ENCODE measurements at regions not wholly inside any gene's neighbourhood (a gene's known extent, or its start where the extent isn't known, plus 50 kb on each side); places are given as distances from the start of the nearest gene placed in this dataset.
"Not testable (repeated sequence)": the region's sequence is repeated elsewhere in the genome, so short reads cannot be mapped to it uniquely, and the experiment has no call there.

DNA sequence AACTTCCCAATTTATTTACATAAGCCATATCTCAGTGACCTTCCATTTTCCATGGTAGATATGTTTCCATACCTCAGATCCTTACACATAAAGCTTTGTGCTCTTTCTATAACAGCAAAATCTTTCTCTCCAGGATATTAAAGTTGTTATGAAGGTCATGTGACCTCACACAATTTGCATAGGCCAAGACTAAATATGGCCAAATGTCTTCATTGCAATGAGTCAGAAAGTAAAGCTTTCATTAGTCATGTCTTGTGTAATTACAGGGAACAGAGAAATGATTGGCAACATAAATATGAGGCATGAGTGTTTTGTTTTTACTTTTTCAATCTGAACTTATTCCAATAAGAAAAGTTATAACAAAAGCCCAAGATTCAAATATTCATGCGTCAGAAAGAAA is 243.5 kb downstream of the ASXL3 start:
- TF ChIP-seq, protein P1, sequence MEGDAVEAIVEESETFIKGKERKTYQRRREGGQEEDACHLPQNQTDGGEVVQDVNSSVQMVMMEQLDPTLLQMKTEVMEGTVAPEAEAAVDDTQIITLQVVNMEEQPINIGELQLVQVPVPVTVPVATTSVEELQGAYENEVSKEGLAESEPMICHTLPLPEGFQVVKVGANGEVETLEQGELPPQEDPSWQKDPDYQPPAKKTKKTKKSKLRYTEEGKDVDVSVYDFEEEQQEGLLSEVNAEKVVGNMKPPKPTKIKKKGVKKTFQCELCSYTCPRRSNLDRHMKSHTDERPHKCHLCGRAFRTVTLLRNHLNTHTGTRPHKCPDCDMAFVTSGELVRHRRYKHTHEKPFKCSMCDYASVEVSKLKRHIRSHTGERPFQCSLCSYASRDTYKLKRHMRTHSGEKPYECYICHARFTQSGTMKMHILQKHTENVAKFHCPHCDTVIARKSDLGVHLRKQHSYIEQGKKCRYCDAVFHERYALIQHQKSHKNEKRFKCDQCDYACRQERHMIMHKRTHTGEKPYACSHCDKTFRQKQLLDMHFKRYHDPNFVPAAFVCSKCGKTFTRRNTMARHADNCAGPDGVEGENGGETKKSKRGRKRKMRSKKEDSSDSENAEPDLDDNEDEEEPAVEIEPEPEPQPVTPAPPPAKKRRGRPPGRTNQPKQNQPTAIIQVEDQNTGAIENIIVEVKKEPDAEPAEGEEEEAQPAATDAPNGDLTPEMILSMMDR (conservative IDR thresholded peaks at IDR 0.05; ENCODE audit: low read depth, low read length), result no peak
- no peak overlapping the region for H3K27ac ChIP-seq

GRCh38 chr18:33820517-33821371 is 242.7 kb downstream of the ASXL3 start:
- no peak overlapping the region for H3K4me2 ChIP-seq
- no peaks in the 10 kb centered on the region for H3K36me3 ChIP-seq (ENCODE audit: insufficient read depth)
- no peaks in the 10 kb centered on the region for H3K4me1 ChIP-seq (ENCODE audit: low read depth, poor library complexity, severe bottlenecking)
- H4K20me1 ChIP-seq (ENCODE audit: insufficient read depth), result no peaks in the 10 kb centered on the region
- H3K4me3 ChIP-seq (IDR thresholded peaks at IDR 0.05; ENCODE audit: insufficient read depth, low read depth, low read length), result no peak overlapping the region
- TF ChIP-seq, protein P1 (conservative IDR thresholded peaks at IDR 0.05; ENCODE audit: low read depth, low read length), result no peak
- H3K27ac ChIP-seq, result no peak overlapping the region
- no peak overlapping the region for H3K9ac ChIP-seq
- no peaks in the 10 kb centered on the region for H3K27me3 ChIP-seq (ENCODE audit: insufficient read depth, low read depth)
- H2AFZ ChIP-seq (ENCODE audit: low read depth), result no peak overlapping the region
- no peaks in the 10 kb centered on the region for H3K79me2 ChIP-seq (ENCODE audit: insufficient read depth, low read depth)

More for the DNA sequence above, 243.5 kb downstream of the ASXL3 start:
- Histone ChIP-seq H3K4me3 (IDR thresholded peaks at IDR 0.05; ENCODE audit: insufficient read depth, low read depth, low read length) (no peak overlapping the region), H3K79me2 (ENCODE audit: insufficient read depth, low read depth) (no peaks in the 10 kb centered on the region), H4K20me1 (ENCODE audit: insufficient read depth) (no peaks in the 10 kb centered on the region), H3K27me3 (ENCODE audit: insufficient read depth, low read depth) (no peaks in the 10 kb centered on the region), H2AFZ (ENCODE audit: low read depth) (no peak overlapping the region), H3K4me1 (ENCODE audit: low read depth, poor library complexity, severe bottlenecking) (no peaks in the 10 kb centered on the region), H3K36me3 (ENCODE audit: insufficient read depth) (no peaks in the 10 kb centered on the region), H3K9ac (no peak overlapping the region), H3K4me2 (no peak overlapping the region)

DNA sequence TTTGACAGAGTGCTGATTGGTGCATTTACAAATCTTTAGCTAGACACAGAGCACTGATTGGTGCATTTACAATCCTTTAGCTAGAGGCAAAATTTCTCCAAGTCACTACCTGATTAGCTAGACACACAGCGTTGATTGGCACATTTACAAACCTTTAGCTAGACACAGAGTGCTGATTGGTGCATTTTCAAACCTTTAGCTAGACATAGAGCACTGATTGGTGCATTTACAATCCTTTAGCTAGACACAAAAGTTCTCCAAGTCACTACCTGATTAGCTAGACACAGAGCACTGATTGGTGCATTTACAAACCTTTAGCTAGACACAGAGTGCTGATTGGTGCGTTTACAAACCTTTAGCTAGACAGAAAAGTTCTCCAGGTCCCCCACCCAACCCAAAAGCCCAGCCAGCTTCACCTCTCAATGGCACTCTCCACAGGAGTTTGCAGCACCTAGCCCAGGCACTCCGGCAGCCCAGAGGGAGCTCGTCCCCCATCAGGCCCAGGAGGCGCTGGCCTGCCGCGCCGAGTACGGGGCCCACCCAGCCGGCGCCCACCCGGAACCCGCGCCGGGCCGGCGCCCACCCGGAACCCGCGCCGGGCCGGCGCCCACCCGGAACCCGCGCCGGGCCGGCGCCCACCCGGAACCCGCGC is 241.8 kb downstream of the ASXL3 start:
- H4K20me1 ChIP-seq (ENCODE audit: insufficient read depth); H3K36me3 ChIP-seq (ENCODE audit: insufficient read depth); H3K27ac ChIP-seq; H3K4me3 ChIP-seq (IDR thresholded peaks at IDR 0.05; ENCODE audit: insufficient read depth, low read depth, low read length); H3K79me2 ChIP-seq (ENCODE audit: insufficient read depth, low read depth); H3K9ac ChIP-seq; H3K4me2 ChIP-seq; H3K27me3 ChIP-seq (ENCODE audit: insufficient read depth, low read depth); H3K4me1 ChIP-seq (ENCODE audit: low read depth, poor library complexity, severe bottlenecking); H2AFZ ChIP-seq (ENCODE audit: low read depth): not testable (repeated sequence)

DNA sequence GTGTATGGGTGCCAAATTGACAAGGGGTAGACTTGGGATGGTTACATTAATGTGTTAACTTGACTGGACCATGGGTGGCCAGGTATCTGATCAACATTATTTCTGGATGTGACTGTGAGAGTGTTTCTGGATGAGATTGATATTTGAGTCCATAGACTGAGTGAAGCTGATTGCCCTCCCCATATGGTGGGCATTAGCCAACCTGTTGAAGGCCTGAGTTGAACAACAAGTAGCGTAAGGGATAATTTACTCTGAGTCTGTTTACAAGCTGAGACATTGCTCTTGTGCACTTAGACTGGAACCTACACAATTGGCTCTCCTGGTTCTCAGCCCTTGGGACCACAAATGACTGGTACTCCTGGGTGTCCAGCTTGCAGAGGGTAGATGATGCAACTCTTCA is 240.1 kb downstream of the ASXL3 start:
- Histone ChIP-seq H3K4me3 (IDR thresholded peaks at IDR 0.05; ENCODE audit: insufficient read depth, low read depth, low read length) (no peak overlapping the region), H3K4me1 (ENCODE audit: low read depth, poor library complexity, severe bottlenecking) (no peaks in the 10 kb centered on the region), H3K4me2 (no peak overlapping the region), H2AFZ (ENCODE audit: low read depth) (no peak overlapping the region), H3K27ac (no peak overlapping the region), H3K79me2 (ENCODE audit: insufficient read depth, low read depth) (no peaks in the 10 kb centered on the region), H3K27me3 (ENCODE audit: insufficient read depth, low read depth) (no peaks in the 10 kb centered on the region), H3K9ac (no peak overlapping the region), H3K36me3 (ENCODE audit: insufficient read depth) (no peaks in the 10 kb centered on the region), H4K20me1 (ENCODE audit: insufficient read depth) (no peaks in the 10 kb centered on the region)
- TF ChIP-seq, protein P1 (conservative IDR thresholded peaks at IDR 0.05; ENCODE audit: low read depth, low read length), result no peak

DNA sequence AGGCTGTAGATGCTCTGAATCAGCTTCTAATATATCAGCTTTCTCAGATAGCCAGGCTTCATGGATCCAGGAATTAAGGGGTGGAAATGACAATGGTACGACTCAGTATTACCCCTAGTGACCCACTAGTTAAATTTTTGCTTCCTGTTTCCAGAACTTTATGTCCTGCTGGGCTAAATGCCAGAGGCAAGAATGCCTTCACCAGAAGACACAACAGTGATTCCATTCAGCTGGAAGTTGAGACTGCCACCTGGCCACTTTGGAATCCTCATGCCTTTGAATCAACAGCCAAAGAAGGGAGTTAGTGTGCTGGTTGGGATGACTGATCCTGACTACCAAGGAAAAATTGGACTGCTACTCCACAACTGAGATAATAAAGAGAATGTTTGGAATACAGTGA is 239.1 kb downstream of the ASXL3 start:
- H3K79me2 ChIP-seq (ENCODE audit: insufficient read depth, low read depth), result no peaks in the 10 kb centered on the region
- H3K4me1 ChIP-seq (ENCODE audit: low read depth, poor library complexity, severe bottlenecking), result no peaks in the 10 kb centered on the region
- H3K4me2 ChIP-seq, result no peak overlapping the region
- no peaks in the 10 kb centered on the region for H3K36me3 ChIP-seq (ENCODE audit: insufficient read depth)
- H3K9ac ChIP-seq, result no peak overlapping the region
- TF ChIP-seq, protein P1 (conservative IDR thresholded peaks at IDR 0.05; ENCODE audit: low read depth, low read length), result no peak
- H3K27ac ChIP-seq, result no peak overlapping the region
- no peaks in the 10 kb centered on the region for H3K27me3 ChIP-seq (ENCODE audit: insufficient read depth, low read depth)
- no peak overlapping the region for H2AFZ ChIP-seq (ENCODE audit: low read depth)
- H3K4me3 ChIP-seq (IDR thresholded peaks at IDR 0.05; ENCODE audit: insufficient read depth, low read depth, low read length), result no peak overlapping the region
- no peaks in the 10 kb centered on the region for H4K20me1 ChIP-seq (ENCODE audit: insufficient read depth)

Data from KMS-11 (cell line).